Peyer's patch (tissue), 4 donors: ENCODE measurements at regions not wholly inside any gene's neighbourhood (a gene's known extent, or its start where the extent isn't known, plus 50 kb on each side); places are given as distances from the start of the nearest gene placed in this dataset.

Experiments used
- DNase-seq, 3 donors: peaks; one replicate each; pipeline ENCODE4 v3.0.0-alpha.2; 2017 to 2019
- H3K27ac ChIP-seq, 4 donors: fragments of 200-600 bp; sonication (generic); one replicate each; pipeline ENCODE4 v1.5.1; 2016 to 2019
- H3K27me3 ChIP-seq, 2 donors: fragments of 200-600 bp; sonication (generic); one replicate each; pipeline ENCODE4 v1.5.1; 2019
- H3K36me3 ChIP-seq, 3 donors: fragments of 200-600 bp; sonication (generic); one replicate each; pipeline ENCODE4 v1.5.1; 2016 to 2019
- H3K4me1 ChIP-seq, 4 donors: fragments of 200-600 bp; sonication (generic); one replicate each; pipeline ENCODE4 v1.5.1; 2016 to 2019
- H3K4me3 ChIP-seq, 4 donors: fragments of 200-600 bp; sonication (generic); 1 replicate in 3 of 4; 2 replicates in 1 of 4; pipeline ENCODE4 v1.5.1; 2016 to 2019; ENCODE audit warnings: mild to moderate bottlenecking in 1 of 4
- H3K9me3 ChIP-seq, 4 donors: fragments of 200-600 bp; sonication (generic); one replicate each; pipeline ENCODE4 v1.5.1; 2016 to 2019; ENCODE audit warnings: mild to moderate bottlenecking in 1 of 4
- CTCF ChIP-seq, 6 experiments: fragments of 450-650 bp in 4 of 6; fragments of 200-600 bp in 2 of 6; sonication (generic) in 1 of 6; IDR thresholded peaks; one replicate each; pipeline ENCODE4 v1.5.1; 2017 to 2019; ENCODE audit warnings: antibody characterized with exemption in 6 of 6, mild to moderate bottlenecking in 3 of 6, moderate library complexity in 1 of 6
- POLR2A ChIP-seq, 2 donors: fragments of 450-650 bp; IDR thresholded peaks; one replicate each; pipeline ENCODE4 v1.5.1; 2017; ENCODE audit warnings: antibody characterized with exemption in 2 of 2, mild to moderate bottlenecking in 2 of 2, moderate library complexity in 2 of 2

GRCh38 chr2:221874444-221874843 is 302.3 kb upstream of the EPHA4 start:
- no peak overlapping the region for H3K4me3 ChIP-seq
- no peaks in the 10 kb centered on the region for H3K9me3 ChIP-seq
- TF ChIP-seq CTCF (IDR thresholded peaks at IDR 0.05) (no peak), POLR2A (IDR thresholded peaks at IDR 0.05) (no peak)

GRCh38 chr2:221857719-221858118 is 285.6 kb upstream of the EPHA4 start:
- Histone ChIP-seq H3K36me3 (no peaks in the 10 kb centered on the region), H3K27me3 (no peaks in the 10 kb centered on the region), H3K9me3 (no peaks in the 10 kb centered on the region), H3K27ac (no peak overlapping the region), H3K4me1 (no peaks in the 10 kb centered on the region), H3K4me3 (no peak overlapping the region)
- no peak for DNase-seq
- TF ChIP-seq POLR2A (IDR thresholded peaks at IDR 0.05) = no peak
- TF ChIP-seq CTCF (IDR thresholded peaks at IDR 0.05) = no peak

More at GRCh38 chr2:221874444-221874843, 302.3 kb upstream of the EPHA4 start:
- Histone ChIP-seq H3K27me3 (no peaks in the 10 kb centered on the region), H3K4me1 (no peaks in the 10 kb centered on the region), H3K27ac (no peak overlapping the region), H3K36me3 (no peaks in the 10 kb centered on the region)
- DNase-seq = no peak

- DNase-seq = no peak
- TF ChIP-seq CTCF (IDR thresholded peaks at IDR 0.05) (no peak), POLR2A (IDR thresholded peaks at IDR 0.05) (no peak)
- no peak overlapping the region for H3K27ac ChIP-seq
- no peaks in the 10 kb centered on the region for H3K9me3 ChIP-seq
- no peaks in the 10 kb centered on the region for H3K36me3 ChIP-seq
- H3K4me1 ChIP-seq = no peaks in the 10 kb centered on the region
- no peak overlapping the region for H3K4me3 ChIP-seq
- H3K27me3 ChIP-seq = no peaks in the 10 kb centered on the region
These were observed 281.2 kb upstream of the EPHA4 start for GRCh38 chr2:221853297-221853696.

GRCh38 chr2:221851531-221852045 is 279.5 kb upstream of the EPHA4 start:
- DNase-seq = no peak
- Histone ChIP-seq H3K4me1 (no peaks in the 10 kb centered on the region), H3K27me3 (no peaks in the 10 kb centered on the region), H3K4me3 (no peak overlapping the region), H3K27ac (no peak overlapping the region), H3K9me3 (no peaks in the 10 kb centered on the region), H3K36me3 (no peaks in the 10 kb centered on the region)
- TF ChIP-seq POLR2A (IDR thresholded peaks at IDR 0.05) = no peak
- TF ChIP-seq CTCF (IDR thresholded peaks at IDR 0.05) = no peak

- no peaks in the 10 kb centered on the region for H3K9me3 ChIP-seq
- DNase-seq = no peak
- H3K36me3 ChIP-seq = no peaks in the 10 kb centered on the region
- no peak overlapping the region for H3K27ac ChIP-seq
- no peaks in the 10 kb centered on the region for H3K4me1 ChIP-seq
- TF ChIP-seq POLR2A (IDR thresholded peaks at IDR 0.05) (no peak), CTCF (IDR thresholded peaks at IDR 0.05) (no peak)
- no peaks in the 10 kb centered on the region for H3K27me3 ChIP-seq
- no peak overlapping the region for H3K4me3 ChIP-seq
These were observed 278.0 kb upstream of the EPHA4 start for GRCh38 chr2:221850076-221850475.

- DNase-seq = no peak
- Histone ChIP-seq H3K36me3 (no peaks in the 10 kb centered on the region), H3K27ac (no peak overlapping the region), H3K4me1 (no peaks in the 10 kb centered on the region), H3K4me3 (no peak overlapping the region), H3K27me3 (no peaks in the 10 kb centered on the region), H3K9me3 (no peaks in the 10 kb centered on the region)
- no peak for TF ChIP-seq POLR2A (IDR thresholded peaks at IDR 0.05)
- no peak for TF ChIP-seq CTCF (IDR thresholded peaks at IDR 0.05)
These were observed 276.2 kb upstream of the EPHA4 start for GRCh38 chr2:221848286-221848685.
